Brain microvascular endothelial cell (primary cell): ENCODE measurements at regions not wholly inside any gene's neighbourhood (a gene's known extent, or its start where the extent isn't known, plus 50 kb on each side); places are given as distances from the start of the nearest gene placed in this dataset.

ENCODE experiments used
- DNase-seq: peaks from one replicate; pipeline ENCODE4 v3.0.0-alpha.2; 2020
- H3K27ac ChIP-seq: fragments of 250-450 bp; sonication (Bioruptor Pico); 2 replicates; pipeline ENCODE4 v1.5.1; 2020; ENCODE audit warnings: mild to moderate bottlenecking, moderate library complexity
- H3K27me3 ChIP-seq: fragments of 250-450 bp; sonication (Bioruptor Pico); replicated peaks from 2 replicates; pipeline ENCODE4 v1.5.1; 2020; ENCODE audit warnings: mild to moderate bottlenecking
- H3K36me3 ChIP-seq: fragments of 250-450 bp; sonication (Bioruptor Pico); replicated peaks from 2 replicates; pipeline ENCODE4 v1.5.1; 2020; ENCODE audit warnings: mild to moderate bottlenecking
- H3K4me3 ChIP-seq: 2 replicates; pipeline ENCODE4 v1.5.1; 2011; ENCODE audit warnings: low read depth, mild to moderate bottlenecking, control low read depth, low read length, moderate library complexity
- in situ Hi-C: cut with HindIII; loops from 2 replicates; pipeline ENCODE4 v1.10.0; 2017; ENCODE audit warnings: low sequenced_read_pairs, low pct_ligation_motif_present
- TF ChIP-seq, protein P1 (sequence below): IDR thresholded peaks from 2 replicates; pipeline ENCODE4 v1.5.1; 2011; ENCODE audit warnings: low read depth, mild to moderate bottlenecking, moderate library complexity, low read length, control low read depth, inconsistent platforms; ENCODE audit errors: missing control alignments

DNA sequence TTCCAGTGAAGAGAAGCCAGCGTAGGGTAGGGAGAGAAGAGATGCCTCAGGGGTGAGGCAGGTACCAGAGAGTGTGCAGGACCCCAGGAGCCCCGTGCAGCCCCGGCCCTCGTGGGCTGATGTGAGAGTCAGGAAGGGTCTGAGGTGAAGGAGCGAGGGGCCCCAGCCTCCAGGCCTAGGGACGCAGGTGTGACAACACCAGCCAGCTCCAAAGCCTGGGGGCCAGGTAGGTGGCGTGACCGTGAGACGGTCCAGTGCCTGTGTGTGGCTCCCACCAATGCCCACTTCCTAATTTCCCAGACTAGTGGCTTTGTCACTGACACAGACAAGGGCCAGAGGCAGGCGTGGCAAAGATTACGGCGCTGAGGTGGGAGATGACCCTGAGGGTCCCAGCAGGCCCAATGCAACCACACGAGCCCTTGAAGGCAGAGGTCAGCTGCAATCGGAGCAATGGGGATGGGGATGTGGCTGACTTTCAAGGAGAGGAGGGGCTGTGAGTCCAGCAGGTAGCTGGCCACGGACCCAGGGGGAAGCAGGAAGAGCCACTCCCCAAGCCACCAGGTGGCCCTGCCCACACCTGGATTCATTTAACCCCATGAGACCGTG lies 86.0 kb upstream of the SNTG2 start:
- in situ Hi-C loops: no loop called here
- Histone ChIP-seq H3K27ac (no peak overlapping the region), H3K4me3 (no peak overlapping the region), H3K27me3 (peaks cover 2% of the 10 kb centered on the region), H3K36me3 (no peaks in the 10 kb centered on the region)
- TF ChIP-seq, protein P1, sequence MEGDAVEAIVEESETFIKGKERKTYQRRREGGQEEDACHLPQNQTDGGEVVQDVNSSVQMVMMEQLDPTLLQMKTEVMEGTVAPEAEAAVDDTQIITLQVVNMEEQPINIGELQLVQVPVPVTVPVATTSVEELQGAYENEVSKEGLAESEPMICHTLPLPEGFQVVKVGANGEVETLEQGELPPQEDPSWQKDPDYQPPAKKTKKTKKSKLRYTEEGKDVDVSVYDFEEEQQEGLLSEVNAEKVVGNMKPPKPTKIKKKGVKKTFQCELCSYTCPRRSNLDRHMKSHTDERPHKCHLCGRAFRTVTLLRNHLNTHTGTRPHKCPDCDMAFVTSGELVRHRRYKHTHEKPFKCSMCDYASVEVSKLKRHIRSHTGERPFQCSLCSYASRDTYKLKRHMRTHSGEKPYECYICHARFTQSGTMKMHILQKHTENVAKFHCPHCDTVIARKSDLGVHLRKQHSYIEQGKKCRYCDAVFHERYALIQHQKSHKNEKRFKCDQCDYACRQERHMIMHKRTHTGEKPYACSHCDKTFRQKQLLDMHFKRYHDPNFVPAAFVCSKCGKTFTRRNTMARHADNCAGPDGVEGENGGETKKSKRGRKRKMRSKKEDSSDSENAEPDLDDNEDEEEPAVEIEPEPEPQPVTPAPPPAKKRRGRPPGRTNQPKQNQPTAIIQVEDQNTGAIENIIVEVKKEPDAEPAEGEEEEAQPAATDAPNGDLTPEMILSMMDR: no peak
- DNase-seq: no peak

DNA sequence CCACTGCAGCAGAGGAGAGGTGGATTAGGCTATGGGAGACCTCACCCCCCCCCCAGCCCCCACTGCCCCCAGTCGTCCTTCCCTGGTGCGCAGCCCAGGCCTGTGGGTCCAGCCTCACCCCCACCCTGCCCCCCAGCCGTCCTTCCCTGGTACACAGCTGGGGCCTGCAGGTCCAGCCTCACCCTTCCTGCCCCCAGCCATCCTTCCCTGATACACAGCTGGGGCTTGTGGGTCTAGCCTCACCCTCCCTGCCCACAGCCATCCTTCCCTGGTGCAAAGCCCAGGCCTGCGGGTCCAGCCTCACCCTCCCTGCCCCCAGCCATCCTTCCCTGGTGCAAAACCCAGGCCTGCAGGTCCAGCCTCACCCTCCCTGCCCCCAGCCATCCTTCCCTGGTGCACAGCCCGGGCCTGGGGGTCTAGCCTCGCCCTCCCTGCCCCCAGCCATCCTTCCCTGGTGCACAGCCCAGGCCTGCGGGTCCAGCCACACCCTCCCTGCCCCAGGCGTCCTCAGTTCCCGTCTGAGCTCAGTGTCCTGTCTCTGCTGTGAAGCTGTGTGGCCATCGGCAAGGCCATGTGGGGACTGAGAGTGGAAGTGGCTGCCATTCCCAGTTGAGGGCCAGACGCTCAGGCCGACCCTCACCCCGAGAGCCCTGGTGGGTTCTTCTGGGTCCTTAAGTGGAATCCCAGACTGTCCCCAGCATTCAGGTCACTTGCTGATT lies 86.8 kb upstream of the SNTG2 start:
- Histone ChIP-seq H3K27ac (no peak overlapping the region), H3K27me3 (no peaks in the 10 kb centered on the region), H3K4me3 (no peak overlapping the region), H3K36me3 (no peaks in the 10 kb centered on the region)
- TF ChIP-seq, protein P1: no peak
- in situ Hi-C loops: no loop called here
- DNase-seq: no peak

DNA sequence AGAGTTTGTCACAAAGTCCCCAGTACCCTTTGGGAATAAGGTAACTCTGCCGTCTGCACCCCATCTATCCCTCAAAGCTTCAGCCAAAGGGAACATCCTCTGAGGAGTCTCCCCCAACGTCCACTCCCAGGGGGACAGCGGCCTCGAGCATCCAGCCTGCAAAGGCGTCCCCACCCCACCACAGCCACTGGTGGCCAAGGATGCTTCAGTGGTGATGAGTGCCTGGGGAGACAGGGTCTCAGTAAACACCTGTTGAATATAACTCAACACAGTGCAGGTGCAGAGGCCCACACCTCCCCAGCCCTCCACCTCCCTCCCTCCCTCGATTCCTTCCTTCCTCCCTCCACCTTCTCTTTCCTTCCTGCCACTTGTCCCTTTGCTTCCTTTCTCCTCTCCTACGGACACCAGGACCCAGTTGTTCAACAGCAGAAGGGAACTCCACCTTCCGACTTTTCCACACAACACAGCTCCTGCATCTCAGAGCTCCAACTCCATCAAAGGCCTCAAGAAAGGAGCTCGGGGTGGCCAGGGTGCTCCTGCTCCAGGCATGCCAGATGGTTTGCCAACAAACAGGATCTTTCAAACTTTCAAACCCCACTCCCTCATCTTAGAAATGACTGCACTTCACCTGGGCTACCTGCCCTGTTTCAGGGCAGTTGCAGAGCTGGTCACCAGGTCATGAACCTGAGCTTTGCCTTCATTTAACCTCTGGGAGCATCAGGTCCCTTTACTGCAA lies 87.8 kb upstream of the SNTG2 start:
- Histone ChIP-seq H3K4me3 (no peak overlapping the region), H3K27me3 (no peaks in the 10 kb centered on the region), H3K36me3 (no peaks in the 10 kb centered on the region), H3K27ac (no peak overlapping the region)
- TF ChIP-seq, protein P1: no peak
- no peak for DNase-seq
- in situ Hi-C loops: no loop called here

DNA sequence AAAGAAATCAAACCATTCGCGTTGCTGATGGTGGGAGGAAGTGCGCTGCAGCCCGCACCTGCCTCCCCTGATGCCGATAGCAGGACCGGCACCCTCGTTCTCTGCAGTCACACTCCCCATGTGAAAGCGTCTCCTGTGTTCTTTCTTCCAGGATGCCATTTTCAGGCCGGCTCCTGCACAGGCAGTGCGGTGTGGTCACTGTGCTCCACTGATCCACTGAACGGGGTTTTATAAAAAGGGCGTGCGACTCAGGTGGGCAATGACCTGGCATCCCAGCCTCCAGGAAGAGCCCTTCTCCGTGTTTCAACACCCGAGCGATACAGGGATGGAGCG lies 88.3 kb upstream of the SNTG2 start:
- TF ChIP-seq, protein P1: no peak
- DNase-seq: no peak
- in situ Hi-C loops: no loop called here

DNA sequence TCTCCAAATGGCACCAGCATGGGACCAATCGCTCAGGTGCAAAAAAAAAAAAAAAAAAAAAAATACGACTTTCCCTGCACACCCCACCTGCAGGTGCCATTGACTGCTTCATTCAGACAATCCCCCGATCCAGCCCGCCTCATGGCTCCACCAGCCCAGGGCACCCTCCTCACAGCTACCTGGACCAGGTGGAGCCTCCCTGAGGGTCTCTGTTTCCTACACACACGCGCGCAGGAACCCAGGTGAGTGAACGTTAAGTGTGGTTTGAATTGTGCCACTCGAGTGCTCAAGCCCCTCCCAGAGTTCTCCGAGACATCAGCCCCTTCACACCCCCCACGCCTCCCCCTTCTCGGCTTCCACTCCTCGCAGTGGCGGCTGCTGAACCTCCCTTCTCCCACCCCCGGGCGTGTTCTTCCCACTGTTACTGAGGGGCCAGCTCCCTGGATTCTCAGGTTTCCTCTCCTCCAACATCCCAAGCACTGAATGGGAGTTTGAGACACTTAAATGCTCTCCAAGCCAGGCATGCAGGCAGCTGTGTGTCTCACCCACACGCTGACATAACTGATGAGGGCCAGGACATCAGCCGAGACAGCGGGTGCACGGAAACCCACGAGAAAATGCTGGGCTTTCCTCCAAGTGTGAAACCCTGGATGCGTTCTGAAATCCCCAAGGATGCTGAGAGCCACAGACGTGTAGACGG lies 88.8 kb upstream of the SNTG2 start:
- TF ChIP-seq, protein P1: no peak
- no peak overlapping the region for H3K27ac ChIP-seq
- in situ Hi-C loops: no loop called here
- no peak for DNase-seq
- no peaks in the 10 kb centered on the region for H3K27me3 ChIP-seq
- no peak overlapping the region for H3K4me3 ChIP-seq
- H3K36me3 ChIP-seq: no peaks in the 10 kb centered on the region

More for the DNA sequence above, 88.3 kb upstream of the SNTG2 start:
- Histone ChIP-seq H3K27me3 (no peaks in the 10 kb centered on the region), H3K4me3 (no peak overlapping the region), H3K27ac (no peak overlapping the region), H3K36me3 (no peaks in the 10 kb centered on the region)
